Activated CD4-positive, alpha-beta T cell treated with anti-CD3 and anti-CD28 coated beads for 48 hours (primary cell): ENCODE measurements at regions not wholly inside any gene's neighbourhood (a gene's known extent, or its start where the extent isn't known, plus 50 kb on each side); places are given as distances from the start of the nearest gene placed in this dataset.
"Not testable (repeated sequence)": the region's sequence is repeated elsewhere in the genome, so short reads cannot be mapped to it uniquely, and the experiment has no call there.

Source experiments
- DNase-seq: peaks from one replicate; pipeline ENCODE4 v3.0.0-alpha.2; 2020

GRCh38 chr4:132709056-132709455, 440.0 kb upstream of the PCDH10 start:
- no peak for DNase-seq

- no peak for DNase-seq
These were observed 438.1 kb upstream of the PCDH10 start for GRCh38 chr4:132710971-132711370.

- no peak for DNase-seq
These were observed 411.8 kb upstream of the PCDH10 start for GRCh38 chr4:132737344-132737743.

DNA sequence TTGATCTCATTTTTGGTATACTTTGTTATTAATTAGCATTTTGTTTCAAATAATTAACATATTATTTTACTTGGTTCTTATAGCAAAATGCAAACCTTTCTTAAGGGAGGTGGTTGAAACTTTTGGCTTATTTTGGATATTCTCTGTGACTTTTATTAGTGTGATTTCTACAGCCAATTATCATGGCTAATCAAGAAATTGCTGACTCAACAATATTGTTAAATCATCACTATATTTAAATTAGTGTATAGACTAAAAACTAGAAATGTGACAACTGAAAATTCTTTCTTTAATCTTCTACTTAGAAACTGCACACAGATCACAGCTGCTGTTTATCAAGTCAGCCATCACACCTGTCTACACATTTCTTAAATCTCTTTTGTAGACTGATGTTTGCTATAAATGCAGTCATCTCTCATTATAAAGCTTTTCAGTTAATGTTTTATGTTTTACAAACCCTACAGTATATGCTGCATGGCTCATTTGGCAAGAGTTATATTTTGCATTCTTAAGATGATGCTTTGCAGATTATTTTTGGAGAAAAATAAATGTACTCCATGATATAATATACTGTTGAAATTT, 389.8 kb upstream of the PCDH10 start:
- DNase-seq = no peak

- DNase-seq = no peak
These were observed 385.6 kb upstream of the PCDH10 start for GRCh38 chr4:132763465-132763864.

- no peak for DNase-seq
These were observed 381.2 kb upstream of the PCDH10 start for GRCh38 chr4:132767901-132768300.

- no peak for DNase-seq
These were observed 378.3 kb upstream of the PCDH10 start for GRCh38 chr4:132770776-132771175.

DNA sequence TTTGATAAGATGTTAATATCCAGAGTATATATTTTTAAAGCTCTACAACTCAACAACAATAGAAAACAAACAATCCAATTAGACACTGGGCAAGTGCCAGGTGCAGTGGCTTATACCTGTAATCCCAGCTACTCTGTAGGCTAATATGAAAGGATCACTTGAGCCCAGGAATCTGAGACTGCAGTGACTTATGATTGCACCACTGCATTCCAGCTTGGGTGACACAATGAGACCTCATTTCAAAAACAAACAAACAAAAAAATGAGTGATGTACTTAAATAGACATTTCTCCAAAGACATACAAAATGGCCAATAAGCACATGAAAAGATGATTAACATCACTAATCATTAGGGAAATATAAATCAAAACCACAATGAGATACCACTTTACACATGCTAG, 356.8 kb upstream of the PCDH10 start:
- DNase-seq = no peak

- DNase-seq = no peak
These were observed 351.2 kb upstream of the PCDH10 start for GRCh38 chr4:132797856-132798255.

- DNase-seq = no peak
These were observed 339.6 kb upstream of the PCDH10 start for GRCh38 chr4:132809298-132810032.

- not testable (repeated sequence) for DNase-seq
These were observed 336.0 kb upstream of the PCDH10 start for GRCh38 chr4:132813061-132813460.

DNA sequence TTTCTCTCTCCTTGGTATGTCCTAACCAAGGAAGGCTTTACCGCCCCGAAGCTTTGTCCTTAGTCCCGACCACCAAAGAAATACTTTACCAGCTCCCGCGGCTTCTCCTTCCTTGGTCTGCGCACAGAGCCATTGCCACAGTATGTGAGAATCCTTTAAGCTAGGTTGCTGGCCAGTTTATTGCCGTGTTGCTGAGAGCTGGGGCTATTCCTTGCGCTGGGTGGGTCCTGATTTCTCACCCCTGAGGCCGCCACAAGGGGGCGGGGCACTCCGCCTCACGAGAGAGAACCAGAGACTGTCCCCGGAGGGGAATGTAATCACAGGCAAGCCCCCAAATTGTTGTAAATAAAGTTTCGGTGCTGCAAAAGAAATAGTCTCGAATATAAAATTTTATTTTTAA, 331.0 kb upstream of the PCDH10 start:
- no peak for DNase-seq

- DNase-seq = no peak
These were observed 325.7 kb upstream of the PCDH10 start for GRCh38 chr4:132823419-132823818.

GRCh38 chr4:132824761-132825160, 324.3 kb upstream of the PCDH10 start:
- no peak for DNase-seq

DNA sequence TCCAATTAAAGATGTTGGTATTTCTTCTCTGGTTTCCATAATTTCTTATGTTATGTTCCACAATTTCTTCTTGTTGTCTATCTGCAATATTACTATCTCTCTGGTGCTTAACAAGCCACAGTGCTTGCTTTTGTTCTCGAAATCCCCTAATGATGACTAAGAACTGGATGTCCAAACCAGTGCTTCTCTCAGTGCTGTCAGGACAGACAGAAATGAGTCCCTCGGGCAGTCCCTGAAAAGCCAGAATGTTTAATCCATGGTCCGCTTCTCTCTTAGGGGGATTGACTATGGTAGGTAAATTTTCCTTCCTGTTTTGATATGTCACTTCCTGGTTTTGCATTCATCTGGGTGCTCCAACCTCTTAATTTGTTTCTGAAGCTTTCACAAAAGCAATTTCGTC, 321.6 kb upstream of the PCDH10 start:
- DNase-seq = no peak

DNA sequence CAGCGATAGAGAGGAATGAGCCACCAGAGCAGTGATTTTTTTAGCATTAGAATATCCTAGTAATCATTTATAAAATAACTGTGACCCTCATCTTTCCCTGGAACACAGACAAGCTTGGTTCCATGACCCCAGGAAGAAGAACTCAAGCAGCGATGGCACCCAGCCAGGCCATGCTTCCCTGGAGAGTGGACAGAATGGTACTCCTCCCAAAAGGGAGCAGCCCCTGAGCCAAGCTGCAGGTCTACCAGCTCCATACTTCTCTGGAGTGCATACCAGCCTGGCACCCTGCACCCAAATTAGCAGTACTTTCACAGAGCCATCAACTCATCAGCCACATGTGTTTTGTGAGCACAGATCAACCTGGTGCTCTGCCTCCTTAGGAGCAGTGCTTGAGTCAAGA, 310.9 kb upstream of the PCDH10 start:
- no peak for DNase-seq

- DNase-seq = no peak
These were observed 310.0 kb upstream of the PCDH10 start for GRCh38 chr4:132839070-132839469.

DNA sequence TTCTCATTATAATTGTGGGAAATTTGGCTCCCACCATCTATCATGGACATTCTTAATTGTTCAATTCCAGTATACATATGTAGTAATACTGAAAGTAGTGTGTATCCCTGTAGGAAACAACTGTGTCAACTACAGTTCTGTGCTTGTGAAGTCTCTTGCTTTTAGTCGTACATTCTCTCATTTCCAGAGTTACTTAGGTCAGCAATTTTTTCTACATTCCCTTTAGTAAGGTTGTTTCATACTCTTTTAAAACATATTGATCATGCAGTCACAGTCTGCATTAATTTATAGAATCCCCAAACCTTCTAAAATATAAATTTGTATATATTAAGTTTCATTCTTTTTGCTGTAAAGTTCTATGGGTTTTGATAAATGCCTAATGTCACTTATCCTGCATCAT, 289.2 kb upstream of the PCDH10 start:
- DNase-seq = no peak

DNA sequence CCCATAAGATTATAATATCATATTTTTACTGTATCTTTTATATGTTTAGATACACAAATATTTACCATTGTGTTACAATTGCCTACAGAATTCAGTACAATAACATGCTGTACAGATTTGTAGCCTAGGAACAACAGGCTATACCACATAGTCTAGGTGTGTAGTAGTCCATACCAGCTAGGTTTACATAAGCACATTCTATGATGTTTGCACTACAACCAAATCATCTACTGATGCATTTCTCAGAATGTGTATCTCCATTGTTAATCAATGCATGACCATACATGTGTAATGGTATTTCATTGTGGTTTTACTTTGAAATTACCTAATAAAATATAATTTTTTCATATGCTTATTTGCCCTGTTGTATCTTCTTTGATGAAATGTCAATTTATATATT, 288.1 kb upstream of the PCDH10 start:
- no peak for DNase-seq

- DNase-seq = no peak
These were observed 285.5 kb upstream of the PCDH10 start for GRCh38 chr4:132863619-132864018.

DNA sequence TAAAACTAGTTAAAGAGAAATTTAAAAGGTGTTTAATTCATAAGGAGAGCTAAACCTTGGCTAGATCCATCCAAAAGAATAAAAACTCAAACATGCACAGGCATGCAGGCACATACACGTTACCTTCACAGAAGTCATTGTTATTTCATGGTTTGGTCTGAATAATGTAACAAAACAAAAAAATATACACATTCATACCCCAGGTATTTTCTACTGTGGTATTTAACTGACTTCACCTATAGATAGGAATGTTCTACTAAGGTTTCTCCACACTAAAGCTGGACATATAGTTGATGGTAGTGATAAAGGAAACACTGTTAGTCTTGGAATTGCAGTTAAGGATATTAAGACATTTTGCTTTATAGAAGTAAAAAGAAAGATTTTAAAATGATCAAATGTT, 283.6 kb upstream of the PCDH10 start:
- no peak for DNase-seq

DNA sequence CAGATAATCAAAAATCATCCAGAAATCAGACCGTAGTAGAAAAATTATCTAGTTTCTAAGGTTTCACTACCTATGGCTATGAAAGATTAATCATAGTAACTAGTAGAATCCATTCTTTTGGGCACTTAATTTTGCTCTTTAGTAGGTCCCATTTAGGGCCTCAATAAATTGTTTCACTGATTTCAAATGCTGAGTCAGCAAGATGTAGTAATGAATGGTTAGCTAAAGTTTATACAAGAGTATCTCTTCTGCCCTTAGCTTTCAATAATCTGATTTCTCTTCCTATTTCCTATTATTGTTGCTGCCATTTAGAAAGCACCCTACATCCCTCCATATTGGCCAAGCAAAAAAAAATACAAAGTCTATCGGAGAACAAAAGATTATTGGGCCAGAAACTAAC, 283.2 kb upstream of the PCDH10 start:
- no peak for DNase-seq

- DNase-seq = no peak
These were observed 282.5 kb upstream of the PCDH10 start for GRCh38 chr4:132866616-132867015.

GRCh38 chr4:132893787-132894186, 255.3 kb upstream of the PCDH10 start:
- DNase-seq = no peak

GRCh38 chr4:132901224-132901623, 247.9 kb upstream of the PCDH10 start:
- no peak for DNase-seq
